Activated T-cell treated with anti-CD3 and anti-CD28 coated beads for 4 hours (primary cell): ENCODE measurements at regions not wholly inside any gene's neighbourhood (a gene's known extent, or its start where the extent isn't known, plus 50 kb on each side); places are given as distances from the start of the nearest gene placed in this dataset.

Experiments used
- DNase-seq: peaks from one replicate; pipeline ENCODE4 v3.0.0-alpha.2; 2020

- no peak for DNase-seq
These were observed 94.5 kb upstream of the UPP2 start for GRCh38 chr2:158006961-158007719.

GRCh38 chr2:158004126-158004764 lies 97.4 kb upstream of the UPP2 start:
- DNase-seq = no peak

GRCh38 chr2:158002079-158002478 lies 99.6 kb upstream of the UPP2 start:
- DNase-seq = no peak

GRCh38 chr2:157996799-157997198 lies 104.9 kb upstream of the UPP2 start:
- no peak for DNase-seq

- DNase-seq = no peak
These were observed 106.6 kb upstream of the UPP2 start for GRCh38 chr2:157995117-157995516.

DNA sequence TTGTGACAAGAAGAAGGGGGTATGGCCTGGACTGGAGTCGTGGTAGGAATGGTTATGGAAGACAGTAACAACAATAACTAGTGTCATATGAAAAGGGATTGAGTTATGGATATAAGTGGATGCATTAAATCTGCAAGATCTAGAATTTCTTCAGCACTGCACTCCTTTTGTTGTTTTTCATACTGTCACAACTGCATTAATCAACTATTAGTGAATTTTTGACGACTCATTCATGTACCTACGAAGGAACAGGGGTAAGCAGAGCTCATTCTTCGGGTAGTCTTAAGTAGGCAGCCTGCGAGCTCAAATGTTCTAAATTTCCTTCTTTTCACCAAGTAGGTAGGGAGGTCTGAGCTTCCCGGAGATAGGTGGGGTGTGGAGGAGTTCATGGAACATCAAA lies 109.7 kb upstream of the UPP2 start:
- DNase-seq = no peak

- DNase-seq = no peak
These were observed 111.5 kb upstream of the UPP2 start for GRCh38 chr2:157990173-157990572.

GRCh38 chr2:157989227-157989626 lies 112.4 kb upstream of the UPP2 start:
- DNase-seq = no peak

DNA sequence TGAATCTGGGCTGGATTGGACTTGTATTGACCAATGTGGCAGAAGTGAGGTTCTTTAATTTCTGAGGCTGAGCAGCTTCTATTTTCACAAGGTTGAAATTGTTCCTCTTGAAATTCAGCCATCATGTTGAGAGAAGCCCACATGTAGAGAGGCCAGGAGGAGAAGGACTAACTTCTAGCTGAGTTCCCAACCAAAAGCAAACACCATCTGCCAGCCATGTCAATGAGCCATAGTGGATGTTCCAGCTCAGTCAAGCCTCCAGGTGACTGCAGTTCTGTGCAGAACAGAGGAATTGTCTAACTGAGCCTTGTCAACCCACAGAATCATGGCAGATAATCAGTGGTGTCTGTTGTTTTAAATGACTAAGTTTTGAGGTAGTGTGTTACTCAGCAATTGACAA lies 110.6 kb upstream of the ACVR1 start:
- no peak for DNase-seq

DNA sequence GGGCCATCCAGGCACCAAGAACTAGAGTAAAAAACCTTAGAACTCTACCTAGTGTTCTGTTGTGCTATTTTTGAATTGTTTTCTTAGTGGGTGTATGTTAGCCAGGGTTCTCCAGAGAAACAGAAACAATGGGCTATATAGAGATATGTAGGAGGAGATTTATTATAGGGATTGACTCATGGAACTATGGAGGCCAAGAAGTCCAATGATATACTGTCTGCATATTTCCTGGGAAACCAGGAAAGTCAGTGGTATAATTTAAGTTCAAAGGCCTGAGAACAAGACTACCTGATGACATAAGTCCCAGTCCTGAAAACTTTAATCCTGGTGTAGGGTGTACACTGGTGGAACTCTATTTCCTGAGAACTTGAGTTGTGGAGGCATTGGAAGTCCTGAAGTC lies 108.7 kb upstream of the ACVR1 start:
- no peak for DNase-seq

GRCh38 chr2:157980020-157980419 lies 103.9 kb upstream of the ACVR1 start:
- DNase-seq = no peak

- DNase-seq = no peak
These were observed 95.6 kb upstream of the ACVR1 start for GRCh38 chr2:157971702-157972101.

DNA sequence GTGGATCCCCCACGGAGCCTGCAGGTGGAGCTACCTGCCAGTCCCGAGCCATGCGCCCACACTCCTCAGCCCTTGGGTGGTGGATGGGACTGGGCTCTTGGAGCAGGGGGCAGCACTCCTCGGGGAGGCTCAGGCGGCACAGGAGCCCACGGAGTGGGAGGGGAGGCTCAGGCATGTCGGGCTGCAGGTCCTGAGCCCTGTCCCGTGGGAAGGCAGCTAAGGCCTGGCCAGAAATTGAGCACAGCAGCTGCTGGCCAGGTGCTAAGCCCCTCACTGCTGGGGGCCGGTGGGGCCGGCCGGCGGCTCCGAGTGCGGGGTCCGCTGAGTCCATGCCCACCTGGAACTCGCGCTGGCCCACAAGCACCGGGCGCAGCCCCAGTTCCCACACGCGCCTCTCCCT lies 91.7 kb upstream of the ACVR1 start:
- no peak for DNase-seq

GRCh38 chr2:157959249-157959648 lies 83.1 kb upstream of the ACVR1 start:
- DNase-seq = no peak

DNA sequence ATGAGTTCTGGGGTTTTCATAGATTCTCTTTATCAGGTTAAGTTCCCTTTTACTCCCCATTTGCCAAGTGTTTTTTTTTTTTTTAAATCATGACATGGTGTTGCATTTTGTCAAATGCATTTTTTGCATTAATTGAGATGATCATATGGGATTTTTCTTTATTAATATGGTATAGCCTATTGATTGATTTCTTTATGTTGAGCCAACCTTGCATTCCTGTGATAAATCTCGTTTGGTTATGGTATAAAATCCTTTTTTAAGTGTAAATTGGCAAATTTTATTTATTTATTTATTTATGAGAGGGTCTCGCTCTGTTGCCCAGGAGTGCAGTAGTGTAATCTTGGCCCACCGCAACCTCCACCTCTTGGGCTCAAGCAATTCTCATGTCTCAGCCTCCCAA lies 81.5 kb upstream of the ACVR1 start:
- DNase-seq = no peak

- DNase-seq = no peak
These were observed 76.4 kb upstream of the ACVR1 start for GRCh38 chr2:157952558-157952957.

GRCh38 chr2:157948856-157949255 lies 72.7 kb upstream of the ACVR1 start:
- no peak for DNase-seq

- DNase-seq = no peak
These were observed 70.9 kb upstream of the ACVR1 start for GRCh38 chr2:157946919-157947557.

GRCh38 chr2:157940024-157940423 lies 63.9 kb upstream of the ACVR1 start:
- DNase-seq = no peak

DNA sequence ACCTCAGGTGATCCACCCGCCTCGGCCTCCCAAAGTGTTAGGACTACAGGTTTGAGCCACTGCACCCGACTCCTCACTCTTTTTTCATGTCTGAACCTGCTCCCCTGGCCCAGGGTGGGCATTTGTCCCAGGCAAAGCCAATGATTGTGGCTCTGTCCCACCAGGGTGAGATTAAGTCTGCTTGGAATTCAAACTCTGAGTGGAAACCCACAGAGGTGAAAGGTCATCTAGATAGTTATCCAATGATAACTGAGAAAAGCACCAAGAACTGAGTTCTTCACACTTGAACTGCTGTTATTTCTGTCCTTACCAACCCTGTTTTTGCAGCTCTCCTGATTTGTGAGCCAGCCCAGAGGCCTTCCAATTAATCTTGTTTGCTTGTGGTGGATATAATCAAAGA lies 62.4 kb upstream of the ACVR1 start:
- no peak for DNase-seq

DNA sequence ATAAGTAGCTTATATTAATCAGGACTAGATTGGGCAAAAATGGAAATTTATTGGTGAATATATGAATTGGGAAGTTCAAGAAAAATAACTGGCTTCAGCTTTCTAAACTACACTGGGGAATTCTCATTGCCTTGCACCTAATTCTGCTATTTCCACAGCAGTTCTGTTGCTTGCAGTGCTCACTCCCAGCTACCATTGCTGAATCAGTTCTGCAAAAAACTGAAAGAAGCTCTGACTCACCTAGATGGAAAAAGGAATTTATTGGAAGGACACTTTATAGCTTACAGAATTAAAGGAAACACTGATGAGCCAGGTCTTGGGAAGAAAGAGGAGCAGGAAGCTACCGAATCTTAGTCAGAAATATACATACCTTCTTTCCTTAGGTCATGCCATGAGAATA lies 60.3 kb upstream of the ACVR1 start:
- no peak for DNase-seq

GRCh38 chr2:157935378-157935906 lies 59.3 kb upstream of the ACVR1 start:
- DNase-seq = no peak

- no peak for DNase-seq
These were observed 58.7 kb upstream of the ACVR1 start for GRCh38 chr2:157934684-157935377.
